ENCODE measurements at regions not wholly inside any gene's neighbourhood (a gene's known extent, or its start where the extent isn't known, plus 50 kb on each side); places are given as distances from the start of the nearest gene placed in this dataset.

- Histone ChIP-seq H3K9me3 (no peaks in the 10 kb centered on the region), H3K4me1 (no peaks in the 10 kb centered on the region), H3K36me3 (ENCODE audit: low read depth, missing control alignments) (no peaks in the 10 kb centered on the region), H3K4me3 (no peak overlapping the region), H3K27me3 (no peaks in the 10 kb centered on the region), H3K27ac (no peak overlapping the region)
- intact Hi-C loops (cut with DNase I; ENCODE audit: low total_unique reads), result no loop called here
- TF ChIP-seq CTCF (IDR thresholded peaks at IDR 0.05), result no peak
- TF ChIP-seq POLR2A (IDR thresholded peaks at IDR 0.05), result no peak
- DNase-seq, result no peak
- WGBS, 2 donors, result 80 to 86% methylated on average over 2 of the region's 2 CpGs
These were observed 459.2 kb downstream of the KCNJ3 start for GRCh38 chr2:155157711-155158110.

GRCh38 chr2:155157065-155157464 is 458.6 kb downstream of the KCNJ3 start:
- Histone ChIP-seq H3K4me1 (no peaks in the 10 kb centered on the region), H3K9me3 (no peaks in the 10 kb centered on the region), H3K27ac (no peak overlapping the region), H3K36me3 (ENCODE audit: low read depth, missing control alignments) (no peaks in the 10 kb centered on the region), H3K27me3 (no peaks in the 10 kb centered on the region), H3K4me3 (no peak overlapping the region)
- DNase-seq, result no peak
- WGBS, 2 donors, result 54 to 59% methylated on average over 3 of the region's 3 CpGs
- intact Hi-C loops (cut with DNase I; ENCODE audit: low total_unique reads), result no loop called here
- TF ChIP-seq POLR2A (IDR thresholded peaks at IDR 0.05), result no peak
- TF ChIP-seq CTCF (IDR thresholded peaks at IDR 0.05), result no peak

GRCh38 chr2:155151945-155152344 is 453.4 kb downstream of the KCNJ3 start:
- 87 to 93% methylated on average over 2 of the region's 2 CpGs for WGBS, 2 donors
- H3K27ac ChIP-seq, result no peak overlapping the region
- H3K4me3 ChIP-seq, result no peak overlapping the region
- no peaks in the 10 kb centered on the region for H3K36me3 ChIP-seq (ENCODE audit: low read depth, missing control alignments)
- no peaks in the 10 kb centered on the region for H3K4me1 ChIP-seq
- DNase-seq, result no peak
- H3K9me3 ChIP-seq, result no peaks in the 10 kb centered on the region
- intact Hi-C loops (cut with DNase I; ENCODE audit: low total_unique reads), result no loop called here
- no peaks in the 10 kb centered on the region for H3K27me3 ChIP-seq
- TF ChIP-seq POLR2A (IDR thresholded peaks at IDR 0.05), result no peak

GRCh38 chr2:155151472-155151871 is 453.0 kb downstream of the KCNJ3 start:
- intact Hi-C loops (cut with DNase I; ENCODE audit: low total_unique reads), result no loop called here
- TF ChIP-seq CTCF (IDR thresholded peaks at IDR 0.05) (no peak), POLR2A (IDR thresholded peaks at IDR 0.05) (no peak)

GRCh38 chr2:155145758-155146229 is 447.3 kb downstream of the KCNJ3 start:
- Histone ChIP-seq H3K4me3 (no peak overlapping the region), H3K36me3 (ENCODE audit: low read depth, missing control alignments) (no peaks in the 10 kb centered on the region), H3K9me3 (no peaks in the 10 kb centered on the region), H3K27me3 (no peaks in the 10 kb centered on the region), H3K27ac (no peak overlapping the region), H3K4me1 (no peaks in the 10 kb centered on the region)
- intact Hi-C loops (cut with DNase I; ENCODE audit: low total_unique reads), result no loop called here
- no peak for TF ChIP-seq CTCF (IDR thresholded peaks at IDR 0.05)
- TF ChIP-seq POLR2A (IDR thresholded peaks at IDR 0.05), result no peak
- 43 to 46% methylated on average over 3 of the region's 3 CpGs for WGBS, 2 donors
- no peak for DNase-seq

More at GRCh38 chr2:155151472-155151871, 453.0 kb downstream of the KCNJ3 start:
- H3K27me3 ChIP-seq, result no peaks in the 10 kb centered on the region
- H3K4me3 ChIP-seq, result no peak overlapping the region
- no peak for DNase-seq
- H3K4me1 ChIP-seq, result no peaks in the 10 kb centered on the region
- no peaks in the 10 kb centered on the region for H3K9me3 ChIP-seq
- H3K36me3 ChIP-seq (ENCODE audit: low read depth, missing control alignments), result no peaks in the 10 kb centered on the region
- H3K27ac ChIP-seq, result no peak overlapping the region

Data from testis (tissue), 2 donors.